NCI-H345 treated with DMSO at 0.1 percent for 48 hours (cell line): ENCODE measurements at regions not wholly inside any gene's neighbourhood (a gene's known extent, or its start where the extent isn't known, plus 50 kb on each side); places are given as distances from the start of the nearest gene placed in this dataset.
"Not testable (repeated sequence)": the region's sequence is repeated elsewhere in the genome, so short reads cannot be mapped to it uniquely, and the experiment has no call there.

ENCODE experiments used
- DNase-seq: peaks from one replicate; lab custom pipeline; 2025; ENCODE audit not compliant: unreplicated experiment; lab: John Stamatoyannopoulos, UW

GRCh38 chr3:181354140-181354539 is 357.6 kb upstream of the SOX2 start:
- DNase-seq = no peak

DNA sequence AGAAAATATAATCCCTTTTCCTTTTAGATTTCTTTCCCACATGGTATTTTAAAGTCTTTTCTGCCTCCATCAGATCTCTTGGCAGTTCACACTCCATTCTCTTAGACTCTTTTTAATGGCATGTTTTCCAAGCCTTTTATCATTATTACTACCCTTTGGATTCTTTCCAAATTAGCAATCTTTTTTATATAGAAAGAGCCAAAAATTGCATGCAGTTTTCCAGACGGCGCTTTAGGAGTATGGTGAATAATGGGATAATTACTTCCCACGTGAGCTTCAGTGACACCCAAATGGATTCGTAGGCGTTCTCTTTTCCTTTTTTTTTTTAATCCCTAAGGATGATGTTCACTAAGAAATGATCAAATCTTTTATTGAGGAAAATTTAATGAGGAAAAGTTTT is 354.8 kb upstream of the DNAJC19 start:
- no peak for DNase-seq

GRCh38 chr3:181336597-181336996 is 347.1 kb upstream of the DNAJC19 start:
- DNase-seq = no peak

DNA sequence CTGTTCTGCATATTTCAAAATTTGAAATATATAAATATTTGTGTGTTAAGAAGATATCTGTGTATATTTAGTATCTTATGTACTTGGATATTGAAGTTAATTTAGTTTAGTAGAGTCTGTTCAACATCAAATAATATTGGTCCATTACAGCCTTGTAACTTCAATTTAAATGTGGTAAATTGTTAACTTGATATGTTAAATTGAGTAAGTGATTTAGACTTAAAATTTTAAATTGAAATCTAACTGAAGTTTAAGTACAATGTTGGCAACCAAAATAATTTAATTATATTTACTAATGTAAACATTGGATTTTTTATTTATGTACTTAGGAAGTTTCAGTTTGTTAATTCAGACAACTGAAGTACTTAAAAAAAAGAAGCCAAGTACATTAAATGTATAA is 343.9 kb upstream of the DNAJC19 start:
- DNase-seq = no peak

- peak; percentile 28 for DNase-seq
Measured at GRCh38 chr3:181330821-181331563, 341.5 kb upstream of the DNAJC19 start.

GRCh38 chr3:181330257-181330656 is 340.7 kb upstream of the DNAJC19 start:
- DNase-seq = peak; percentile 22

- DNase-seq = peak; percentile 54
Measured at GRCh38 chr3:181329024-181329423, 339.5 kb upstream of the DNAJC19 start.

GRCh38 chr3:181328346-181328745 is 338.8 kb upstream of the DNAJC19 start:
- no peak for DNase-seq

DNA sequence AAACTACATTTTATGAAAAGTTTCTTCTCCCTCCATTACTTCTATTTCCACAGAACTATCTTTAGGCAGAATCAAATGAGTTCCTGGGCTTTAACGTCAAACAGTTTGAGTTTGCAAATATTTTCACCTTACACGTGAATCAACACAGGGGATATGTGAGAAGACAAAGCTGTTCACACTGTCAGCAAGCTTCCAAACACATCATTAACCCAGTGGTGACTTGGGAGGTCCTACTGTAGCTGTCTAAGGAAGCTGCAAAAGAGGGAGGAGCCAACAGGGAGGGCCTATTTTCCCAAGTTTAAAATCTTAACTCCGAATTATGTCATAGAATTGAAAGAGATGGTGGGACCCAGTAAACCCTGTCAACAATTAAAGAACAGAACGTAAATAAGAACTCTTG is 337.8 kb upstream of the DNAJC19 start:
- DNase-seq = no peak

- peak; percentile 46 for DNase-seq
Measured at GRCh38 chr3:181326637-181327223, 337.2 kb upstream of the DNAJC19 start.

DNA sequence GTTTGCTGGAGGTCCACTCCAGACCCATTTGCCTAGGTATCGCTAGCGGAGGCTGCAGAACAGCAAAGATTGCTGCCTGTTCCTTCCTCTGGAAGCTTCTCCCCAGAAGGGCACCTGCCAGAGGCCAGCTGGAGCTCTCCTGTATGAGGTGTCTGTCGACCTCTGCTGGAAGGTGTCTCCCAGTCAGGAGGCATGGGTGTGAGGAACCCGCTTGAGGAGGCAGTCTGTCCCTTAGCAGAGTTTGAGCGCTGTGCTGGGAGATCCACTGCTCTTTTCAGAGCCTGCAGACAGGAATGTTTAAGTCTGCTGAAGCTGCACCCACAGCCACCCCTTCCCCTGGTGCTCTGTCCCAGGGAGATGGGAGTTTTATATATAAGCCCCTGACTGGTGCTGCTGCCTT is 335.0 kb upstream of the DNAJC19 start:
- DNase-seq = not testable (repeated sequence)

GRCh38 chr3:181318321-181318720 is 328.8 kb upstream of the DNAJC19 start:
- DNase-seq = no peak

- DNase-seq = peak; percentile 26
Measured at GRCh38 chr3:181317508-181317907, 328.0 kb upstream of the DNAJC19 start.

GRCh38 chr3:181316482-181316881 is 326.9 kb upstream of the DNAJC19 start:
- no peak for DNase-seq

DNA sequence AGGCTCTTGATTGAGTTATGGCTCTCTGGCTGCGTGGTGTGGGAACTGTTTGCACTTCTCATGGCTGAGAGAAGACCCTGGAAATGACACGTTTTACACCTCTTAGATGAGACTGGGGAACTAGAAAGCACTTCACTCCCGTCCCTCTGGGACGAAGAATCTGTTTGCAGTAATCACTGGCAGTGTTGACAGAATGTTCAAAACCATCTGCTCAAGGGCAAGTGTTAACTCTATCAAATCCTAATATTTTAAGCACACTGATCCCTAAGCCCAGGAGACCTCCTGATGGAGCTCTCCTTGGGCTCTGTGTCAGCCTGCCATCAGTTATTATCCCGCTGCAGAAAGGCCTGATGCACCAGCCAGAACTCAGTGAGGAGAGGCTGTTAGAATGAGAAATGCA is 323.8 kb upstream of the DNAJC19 start:
- DNase-seq = peak; percentile 93

DNA sequence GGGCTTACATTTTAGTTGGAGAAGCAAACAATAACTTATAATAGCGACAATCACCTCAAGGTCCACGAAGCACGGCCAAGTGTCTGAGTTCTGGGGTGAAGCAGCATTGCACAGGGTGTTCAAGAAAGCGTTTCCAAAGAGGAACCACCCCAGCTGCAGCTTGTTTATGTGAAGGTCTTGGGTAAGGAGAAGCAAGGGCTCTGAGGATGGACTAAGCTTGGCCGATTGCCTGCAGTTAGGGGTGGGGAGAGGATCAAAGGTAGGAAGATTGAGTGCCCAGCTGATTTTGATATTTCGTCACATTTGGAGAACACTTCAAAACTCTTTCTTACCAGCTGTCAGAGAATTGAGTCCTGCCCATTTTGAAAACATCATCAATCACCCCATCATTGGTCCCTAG is 321.6 kb upstream of the DNAJC19 start:
- DNase-seq = no peak

DNA sequence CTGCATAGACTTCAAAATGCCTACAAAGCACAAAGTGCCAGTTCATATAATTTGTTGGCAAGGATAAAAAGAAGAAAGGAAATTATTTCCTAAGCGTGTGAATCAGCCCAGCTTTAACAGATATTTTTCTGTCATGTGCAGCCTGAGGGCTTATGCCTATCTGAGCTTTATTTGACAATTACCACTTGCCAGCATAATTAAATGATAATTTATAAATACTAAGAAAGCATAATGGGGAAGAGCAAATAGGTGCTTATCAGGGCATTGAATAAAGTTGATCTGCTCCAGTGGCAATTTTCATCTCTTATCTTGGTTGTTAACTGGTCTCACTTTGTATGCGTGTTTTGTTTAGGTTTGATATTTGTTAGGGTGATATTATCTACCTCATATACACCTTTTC is 313.4 kb upstream of the DNAJC19 start:
- no peak for DNase-seq

GRCh38 chr3:181300033-181300432 is 310.5 kb upstream of the DNAJC19 start:
- DNase-seq = no peak

- no peak for DNase-seq
Measured at GRCh38 chr3:181298421-181298820, 308.9 kb upstream of the DNAJC19 start.

DNA sequence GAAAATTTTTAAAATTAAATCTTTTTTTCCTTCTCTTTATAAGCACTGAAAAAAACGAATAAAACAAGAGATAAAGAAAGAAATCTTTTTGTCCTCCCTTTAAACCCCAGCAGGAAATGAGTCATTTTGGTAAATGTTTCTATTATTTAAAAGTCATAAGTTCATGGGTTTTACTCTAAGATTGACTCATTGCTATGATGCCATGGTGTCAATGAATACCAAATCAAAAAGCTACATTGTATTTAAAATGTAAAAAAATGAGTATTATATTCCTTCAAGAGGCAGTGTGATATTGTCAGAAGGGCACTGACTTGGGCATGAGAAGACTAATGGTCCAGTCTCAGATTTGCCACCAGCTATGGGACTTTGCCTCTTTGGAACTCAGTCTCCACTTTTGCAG is 303.4 kb upstream of the DNAJC19 start:
- no peak for DNase-seq

GRCh38 chr3:181290941-181291340 is 301.4 kb upstream of the DNAJC19 start:
- no peak for DNase-seq

GRCh38 chr3:181289306-181289705 is 299.8 kb upstream of the DNAJC19 start:
- DNase-seq = no peak

- DNase-seq = no peak
Measured at GRCh38 chr3:181288145-181288544, 298.6 kb upstream of the DNAJC19 start.
